Lower leg skin (tissue), 3 donors: ENCODE measurements at regions not wholly inside any gene's neighbourhood (a gene's known extent, or its start where the extent isn't known, plus 50 kb on each side); places are given as distances from the start of the nearest gene placed in this dataset.

Source experiments
- CTCF ChIP-seq, 3 donors: fragments of 450-650 bp; IDR thresholded peaks; one replicate each; pipeline ENCODE4 v1.5.1; 2016; ENCODE audit warnings: antibody characterized with exemption in 3 of 3, mild to moderate bottlenecking in 3 of 3, moderate library complexity in 2 of 3
- POLR2A ChIP-seq, 2 donors: fragments of 450-650 bp; IDR thresholded peaks; one replicate each; pipeline ENCODE4 v1.6.1; 2016 to 2017; ENCODE audit warnings: antibody characterized with exemption in 2 of 2, mild to moderate bottlenecking in 1 of 2, moderate library complexity in 1 of 2

GRCh38 chr3:153285194-153285641 lies 123.2 kb downstream of the RAP2B start:
- TF ChIP-seq POLR2A (IDR thresholded peaks at IDR 0.05) (no peak), CTCF (IDR thresholded peaks at IDR 0.05) (no peak)
